PC-9 (cell line): ENCODE measurements at regions not wholly inside any gene's neighbourhood (a gene's known extent, or its start where the extent isn't known, plus 50 kb on each side); places are given as distances from the start of the nearest gene placed in this dataset.

ENCODE experiments used
- EZH2 ChIP-seq: fragments of 200-600 bp; sonication (generic); IDR thresholded peaks from 2 replicates; pipeline ENCODE4 v1.8.0; 2017; ENCODE audit warnings: antibody characterized with exemption, low read depth
- TF ChIP-seq, protein P1 (sequence below): fragments of 200-600 bp; sonication (generic); conservative IDR thresholded peaks from 2 replicates; pipeline ENCODE4 v1.6.1; 2017; ENCODE audit warnings: mixed run types, antibody characterized with exemption, mild to moderate bottlenecking, moderate library complexity

DNA sequence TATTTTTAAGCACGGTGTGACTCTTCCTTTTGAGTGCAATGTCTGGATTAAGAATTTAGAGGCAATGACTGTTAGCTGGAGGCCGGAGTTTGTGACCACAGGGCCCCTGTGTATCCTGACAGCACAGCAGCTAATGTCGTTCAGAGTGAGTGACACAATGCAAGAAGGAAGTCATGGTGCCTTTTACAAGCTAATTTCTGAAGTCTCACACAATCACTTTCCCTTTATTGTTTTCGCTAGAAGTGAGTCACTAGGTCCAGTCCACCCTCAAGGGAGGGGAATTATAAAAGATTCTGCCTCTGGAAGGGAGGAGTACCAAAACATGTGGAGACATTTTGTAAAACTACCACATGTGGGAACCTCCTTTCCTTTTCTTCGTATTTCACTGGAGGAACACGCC is 185.5 kb upstream of the FGF10 start:
- no peak for TF ChIP-seq EZH2
- TF ChIP-seq, protein P1, sequence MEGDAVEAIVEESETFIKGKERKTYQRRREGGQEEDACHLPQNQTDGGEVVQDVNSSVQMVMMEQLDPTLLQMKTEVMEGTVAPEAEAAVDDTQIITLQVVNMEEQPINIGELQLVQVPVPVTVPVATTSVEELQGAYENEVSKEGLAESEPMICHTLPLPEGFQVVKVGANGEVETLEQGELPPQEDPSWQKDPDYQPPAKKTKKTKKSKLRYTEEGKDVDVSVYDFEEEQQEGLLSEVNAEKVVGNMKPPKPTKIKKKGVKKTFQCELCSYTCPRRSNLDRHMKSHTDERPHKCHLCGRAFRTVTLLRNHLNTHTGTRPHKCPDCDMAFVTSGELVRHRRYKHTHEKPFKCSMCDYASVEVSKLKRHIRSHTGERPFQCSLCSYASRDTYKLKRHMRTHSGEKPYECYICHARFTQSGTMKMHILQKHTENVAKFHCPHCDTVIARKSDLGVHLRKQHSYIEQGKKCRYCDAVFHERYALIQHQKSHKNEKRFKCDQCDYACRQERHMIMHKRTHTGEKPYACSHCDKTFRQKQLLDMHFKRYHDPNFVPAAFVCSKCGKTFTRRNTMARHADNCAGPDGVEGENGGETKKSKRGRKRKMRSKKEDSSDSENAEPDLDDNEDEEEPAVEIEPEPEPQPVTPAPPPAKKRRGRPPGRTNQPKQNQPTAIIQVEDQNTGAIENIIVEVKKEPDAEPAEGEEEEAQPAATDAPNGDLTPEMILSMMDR, result no peak
